ENCODE measurements at regions not wholly inside any gene's neighbourhood (a gene's known extent, or its start where the extent isn't known, plus 50 kb on each side); places are given as distances from the start of the nearest gene placed in this dataset.

DNA sequence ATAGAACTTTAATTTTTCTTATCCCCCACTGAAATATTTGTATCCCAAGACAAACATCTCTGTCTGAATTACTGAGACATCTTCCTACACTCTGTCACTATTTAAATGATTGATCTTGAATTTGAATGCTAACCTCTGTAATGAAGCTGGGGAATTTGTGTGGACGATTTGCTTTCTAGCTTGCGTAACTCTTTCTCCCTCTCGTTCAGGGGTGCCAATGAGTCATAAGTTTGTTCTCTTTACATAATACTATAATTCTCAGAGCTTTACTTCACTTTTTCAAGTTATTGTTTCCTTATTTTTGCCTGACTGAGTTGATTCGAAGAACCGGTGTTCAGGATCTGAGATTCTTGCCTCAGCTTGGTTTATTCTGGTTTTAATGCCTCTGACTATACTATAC, 783.3 kb upstream of the CADM2 start:
- Histone ChIP-seq H3K9me3 (peaks cover 0 to 5% of the 10 kb centered on the region in 2 donors), H3K27me3 (no peaks in the 10 kb centered on the region), H3K4me1 (no peaks in the 10 kb centered on the region), H3K27ac (no peak overlapping the region), H3K4me3 (no peak overlapping the region), H3K36me3 (no peaks in the 10 kb centered on the region)
- DNase-seq (ENCODE audit: low spot score): no peak
- no peak for TF ChIP-seq CTCF (IDR thresholded peaks at IDR 0.05)

- no peaks in the 10 kb centered on the region for H3K4me1 ChIP-seq
- no peaks in the 10 kb centered on the region for H3K27me3 ChIP-seq
- no peak for TF ChIP-seq CTCF (IDR thresholded peaks at IDR 0.05)
- no peaks in the 10 kb centered on the region for H3K9me3 ChIP-seq
- H3K4me3 ChIP-seq: no peak overlapping the region
- no peaks in the 10 kb centered on the region for H3K36me3 ChIP-seq
- H3K27ac ChIP-seq: no peak overlapping the region
- no peak for DNase-seq (ENCODE audit: low spot score)
These were observed 773.9 kb upstream of the CADM2 start for GRCh38 chr3:84184937-84185336.

- no peak overlapping the region for H3K27ac ChIP-seq
- H3K4me3 ChIP-seq: no peak overlapping the region
- no peak for DNase-seq (ENCODE audit: low spot score)
- H3K4me1 ChIP-seq: no peaks in the 10 kb centered on the region
- H3K27me3 ChIP-seq: no peaks in the 10 kb centered on the region
- no peak for TF ChIP-seq CTCF (IDR thresholded peaks at IDR 0.05)
- no peaks in the 10 kb centered on the region for H3K36me3 ChIP-seq
- H3K9me3 ChIP-seq: peaks cover 0 to 13% of the 10 kb centered on the region in 2 donors
These were observed 764.8 kb upstream of the CADM2 start for GRCh38 chr3:84194029-84194428.

DNA sequence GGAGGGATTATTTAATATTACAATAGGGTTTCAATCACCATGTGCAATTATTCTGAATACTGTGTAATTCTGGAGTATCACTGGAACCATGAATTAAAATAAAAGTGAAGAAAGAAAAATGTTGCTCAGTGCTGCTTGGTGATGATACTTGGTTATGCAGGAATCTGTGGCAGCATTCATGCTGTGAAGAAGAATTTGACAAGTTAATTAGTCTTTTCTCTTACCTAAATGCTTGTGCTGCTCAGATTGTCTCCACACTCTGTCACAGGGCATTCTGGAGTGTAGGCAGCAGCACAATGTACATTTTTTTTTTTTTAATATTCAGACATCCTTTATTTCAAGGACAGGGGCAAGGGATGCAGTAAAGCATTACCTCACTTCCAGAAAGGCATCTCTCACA, 749.3 kb upstream of the CADM2 start:
- no peak for TF ChIP-seq CTCF (IDR thresholded peaks at IDR 0.05)
- Histone ChIP-seq H3K27ac (no peak overlapping the region), H3K4me1 (no peaks in the 10 kb centered on the region), H3K27me3 (no peaks in the 10 kb centered on the region), H3K36me3 (no peaks in the 10 kb centered on the region), H3K9me3 (no peaks in the 10 kb centered on the region), H3K4me3 (no peak overlapping the region)
- no peak for DNase-seq (ENCODE audit: low spot score)

GRCh38 chr3:84223512-84223911, 735.3 kb upstream of the CADM2 start:
- Histone ChIP-seq H3K4me3 (no peak overlapping the region), H3K27me3 (no peaks in the 10 kb centered on the region), H3K36me3 (no peaks in the 10 kb centered on the region), H3K9me3 (peaks cover 0 to 6% of the 10 kb centered on the region in 2 donors), H3K4me1 (no peaks in the 10 kb centered on the region), H3K27ac (no peak overlapping the region)
- no peak for DNase-seq (ENCODE audit: low spot score)
- no peak for TF ChIP-seq CTCF (IDR thresholded peaks at IDR 0.05)

GRCh38 chr3:84224262-84224661, 734.5 kb upstream of the CADM2 start:
- Histone ChIP-seq H3K27me3 (no peaks in the 10 kb centered on the region), H3K9me3 (peaks cover 0 to 6% of the 10 kb centered on the region in 2 donors), H3K27ac (no peak overlapping the region), H3K4me1 (no peaks in the 10 kb centered on the region), H3K4me3 (no peak overlapping the region), H3K36me3 (no peaks in the 10 kb centered on the region)
- DNase-seq (ENCODE audit: low spot score): no peak
- no peak for TF ChIP-seq CTCF (IDR thresholded peaks at IDR 0.05)
